ENCODE measurements at regions not wholly inside any gene's neighbourhood (a gene's known extent, or its start where the extent isn't known, plus 50 kb on each side); places are given as distances from the start of the nearest gene placed in this dataset.

- Histone ChIP-seq H3K27ac (ENCODE audit: insufficient read depth, low read length) (no peak overlapping the region), H3K9ac (ENCODE audit: insufficient read depth, low read length) (no peak overlapping the region), H3K36me3 (ENCODE audit: control insufficient read depth, insufficient read depth, low read length) (no peaks in the 10 kb centered on the region), H2AFZ (ENCODE audit: low read length) (no peak overlapping the region), H3K4me3 (replicated peaks in 1 of 4; ENCODE audit: control extremely low read depth in 1 of 4, insufficient read depth in 1 of 4, low read depth in 3 of 4, low read length in 4 of 4) (no peak overlapping the region), H3K4me2 (ENCODE audit: extremely low read depth, insufficient read depth, low read length) (no peak overlapping the region), H3K27me3 (ENCODE audit: control insufficient read depth, insufficient read depth, low read length) (no peaks in the 10 kb centered on the region), H3K9me3 (ENCODE audit: control insufficient read depth, insufficient read depth, low read depth, low read length) (no peaks in the 10 kb centered on the region), H3K79me2 (ENCODE audit: control insufficient read depth, insufficient read depth, low read length) (no peaks in the 10 kb centered on the region), H4K20me1 (ENCODE audit: control insufficient read depth, extremely low read depth, insufficient read depth, low read length) (no peaks in the 10 kb centered on the region), H3K4me1 (ENCODE audit: control insufficient read depth, extremely low read depth, insufficient read depth, low read length) (no peaks in the 10 kb centered on the region)
- TF ChIP-seq EZH2 (IDR thresholded peaks at IDR 0.05; ENCODE audit: low read length, missing control alignments) (no peak), CTCF (conservative IDR thresholded peaks at IDR 0.05 in 1 of 2, IDR thresholded peaks at IDR 0.05 in 1 of 2; ENCODE audit: low read depth in 1 of 2, low read length in 2 of 2) (no peak)
- DNase-seq (ENCODE audit: low read depth in 2 of 2), result no peak
Observed at GRCh38 chr3:159216311-159216710, 414.5 kb downstream of the MFSD1 start.

DNA sequence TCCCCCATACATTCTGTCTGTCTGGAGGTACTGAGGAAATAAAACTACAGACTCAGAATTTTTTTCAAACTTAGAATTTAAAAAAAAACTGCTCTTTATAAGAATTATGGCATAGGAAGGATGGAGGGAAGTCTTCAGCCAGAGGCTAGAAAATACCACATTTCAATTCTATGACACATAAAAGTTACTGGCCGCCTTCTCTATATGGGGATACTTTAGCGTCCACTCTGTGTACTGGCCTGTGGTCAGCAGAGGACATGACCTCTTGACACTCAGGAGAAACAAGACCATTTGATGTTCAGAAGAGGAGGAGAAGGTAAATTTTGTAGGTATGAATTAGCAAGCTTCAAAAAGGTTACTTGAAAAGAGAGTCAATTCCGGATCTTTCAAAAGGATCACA lies 417.4 kb downstream of the MFSD1 start:
- Histone ChIP-seq H3K27ac (ENCODE audit: insufficient read depth, low read length) (no peak overlapping the region), H3K4me3 (replicated peaks in 1 of 4; ENCODE audit: control extremely low read depth in 1 of 4, insufficient read depth in 1 of 4, low read depth in 3 of 4, low read length in 4 of 4) (no peak overlapping the region), H3K9ac (ENCODE audit: insufficient read depth, low read length) (no peak overlapping the region), H4K20me1 (ENCODE audit: control insufficient read depth, extremely low read depth, insufficient read depth, low read length) (no peaks in the 10 kb centered on the region), H3K4me2 (ENCODE audit: extremely low read depth, insufficient read depth, low read length) (no peak overlapping the region), H3K79me2 (ENCODE audit: control insufficient read depth, insufficient read depth, low read length) (no peaks in the 10 kb centered on the region), H3K36me3 (ENCODE audit: control insufficient read depth, insufficient read depth, low read length) (no peaks in the 10 kb centered on the region), H3K9me3 (ENCODE audit: control insufficient read depth, insufficient read depth, low read depth, low read length) (no peaks in the 10 kb centered on the region), H3K27me3 (ENCODE audit: control insufficient read depth, insufficient read depth, low read length) (no peaks in the 10 kb centered on the region), H2AFZ (ENCODE audit: low read length) (no peak overlapping the region), H3K4me1 (ENCODE audit: control insufficient read depth, extremely low read depth, insufficient read depth, low read length) (no peaks in the 10 kb centered on the region)
- no peak for DNase-seq (ENCODE audit: low read depth in 2 of 2)
- TF ChIP-seq EZH2 (IDR thresholded peaks at IDR 0.05; ENCODE audit: low read length, missing control alignments) (no peak), CTCF (conservative IDR thresholded peaks at IDR 0.05 in 1 of 2, IDR thresholded peaks at IDR 0.05 in 1 of 2; ENCODE audit: low read depth in 1 of 2, low read length in 2 of 2) (no peak)

- Histone ChIP-seq H4K20me1 (ENCODE audit: control insufficient read depth, extremely low read depth, insufficient read depth, low read length) (no peaks in the 10 kb centered on the region), H3K4me1 (ENCODE audit: control insufficient read depth, extremely low read depth, insufficient read depth, low read length) (no peaks in the 10 kb centered on the region), H3K9ac (ENCODE audit: insufficient read depth, low read length) (no peak overlapping the region), H3K36me3 (ENCODE audit: control insufficient read depth, insufficient read depth, low read length) (no peaks in the 10 kb centered on the region), H3K27ac (ENCODE audit: insufficient read depth, low read length) (no peak overlapping the region), H3K4me2 (ENCODE audit: extremely low read depth, insufficient read depth, low read length) (no peak overlapping the region), H3K4me3 (replicated peaks in 1 of 4; ENCODE audit: control extremely low read depth in 1 of 4, insufficient read depth in 1 of 4, low read depth in 3 of 4, low read length in 4 of 4) (no peak overlapping the region), H3K27me3 (ENCODE audit: control insufficient read depth, insufficient read depth, low read length) (no peaks in the 10 kb centered on the region), H3K79me2 (ENCODE audit: control insufficient read depth, insufficient read depth, low read length) (no peaks in the 10 kb centered on the region), H3K9me3 (ENCODE audit: control insufficient read depth, insufficient read depth, low read depth, low read length) (no peaks in the 10 kb centered on the region), H2AFZ (ENCODE audit: low read length) (no peak overlapping the region)
- DNase-seq (ENCODE audit: low read depth in 2 of 2), result no peak
- TF ChIP-seq CTCF (conservative IDR thresholded peaks at IDR 0.05 in 1 of 2, IDR thresholded peaks at IDR 0.05 in 1 of 2; ENCODE audit: low read depth in 1 of 2, low read length in 2 of 2), result no peak
- TF ChIP-seq EZH2 (IDR thresholded peaks at IDR 0.05; ENCODE audit: low read length, missing control alignments), result no peak
Observed at GRCh38 chr3:159221335-159221734, 419.5 kb downstream of the MFSD1 start.
